ENCODE measurements at regions not wholly inside any gene's neighbourhood (a gene's known extent, or its start where the extent isn't known, plus 50 kb on each side); places are given as distances from the start of the nearest gene placed in this dataset.
"Not testable (repeated sequence)": the region's sequence is repeated elsewhere in the genome, so short reads cannot be mapped to it uniquely, and the experiment has no call there.

DNA sequence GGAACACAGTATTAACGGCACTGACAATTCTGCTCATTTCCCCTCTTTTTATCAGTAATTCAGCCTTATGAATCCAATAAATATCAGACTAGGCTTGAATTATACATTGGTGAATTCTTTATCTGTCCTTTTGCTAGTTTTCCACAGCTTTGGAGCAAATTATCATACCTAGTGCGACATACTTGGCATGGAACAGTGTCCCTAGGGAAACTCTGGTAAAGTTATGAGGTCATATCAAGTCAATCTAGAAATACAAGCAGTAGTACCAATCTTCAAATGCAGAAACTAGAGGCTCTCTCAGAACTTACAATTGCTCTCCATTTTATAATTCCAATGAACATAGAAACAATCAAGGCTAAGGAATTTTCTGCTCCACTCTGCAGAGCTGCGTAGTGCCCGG lies 449.3 kb upstream of the NPVF start:
- no peak overlapping the region for H3K27ac ChIP-seq (ENCODE audit: low read depth, low read length)
- no peaks in the 10 kb centered on the region for H3K27me3 ChIP-seq (ENCODE audit: control insufficient read depth in 1 of 2, insufficient read depth in 2 of 2, low read length in 2 of 2)
- H3K36me3 ChIP-seq (ENCODE audit: control insufficient read depth in 1 of 2, insufficient read depth in 2 of 2, low read length in 2 of 2) = no peaks in the 10 kb centered on the region
- no peak overlapping the region for H3K4me3 ChIP-seq (ENCODE audit: low read depth in 1 of 2, low read length in 2 of 2)
- H3K9me3 ChIP-seq (ENCODE audit: control insufficient read depth in 1 of 2, low read length in 2 of 2) = no peaks in the 10 kb centered on the region
- no peak overlapping the region for H3K9ac ChIP-seq (ENCODE audit: low read depth in 1 of 2, low read length in 2 of 2)
- H3K4me1 ChIP-seq (ENCODE audit: control insufficient read depth in 1 of 2, insufficient read depth in 2 of 2, low read length in 2 of 2) = no peaks in the 10 kb centered on the region

GRCh38 chr7:25678215-25678614 lies 449.9 kb upstream of the NPVF start:
- Histone ChIP-seq H3K4me1 (ENCODE audit: control insufficient read depth in 1 of 2, insufficient read depth in 2 of 2, low read length in 2 of 2) (no peaks in the 10 kb centered on the region), H3K9ac (ENCODE audit: low read depth in 1 of 2, low read length in 2 of 2) (no peak overlapping the region), H3K4me3 (ENCODE audit: low read depth in 1 of 2, low read length in 2 of 2) (no peak overlapping the region), H3K36me3 (ENCODE audit: control insufficient read depth in 1 of 2, insufficient read depth in 2 of 2, low read length in 2 of 2) (no peaks in the 10 kb centered on the region), H3K9me3 (ENCODE audit: control insufficient read depth in 1 of 2, low read length in 2 of 2) (no peaks in the 10 kb centered on the region), H3K27me3 (ENCODE audit: control insufficient read depth in 1 of 2, insufficient read depth in 2 of 2, low read length in 2 of 2) (no peaks in the 10 kb centered on the region), H3K27ac (ENCODE audit: low read depth, low read length) (no peak overlapping the region)

GRCh38 chr7:25680636-25681035 lies 452.4 kb upstream of the NPVF start:
- H3K4me1 ChIP-seq (ENCODE audit: control insufficient read depth in 1 of 2, insufficient read depth in 2 of 2, low read length in 2 of 2) = no peaks in the 10 kb centered on the region
- H3K4me3 ChIP-seq (ENCODE audit: low read depth in 1 of 2, low read length in 2 of 2) = no peak overlapping the region
- H3K36me3 ChIP-seq (ENCODE audit: control insufficient read depth in 1 of 2, insufficient read depth in 2 of 2, low read length in 2 of 2) = no peaks in the 10 kb centered on the region
- peaks cover 0 to 4% of the 10 kb centered on the region in 2 donors for H3K27me3 ChIP-seq (ENCODE audit: control insufficient read depth in 1 of 2, insufficient read depth in 2 of 2, low read length in 2 of 2)
- H3K27ac ChIP-seq (ENCODE audit: low read depth, low read length) = no peak overlapping the region
- H3K9me3 ChIP-seq (ENCODE audit: control insufficient read depth in 1 of 2, low read length in 2 of 2) = no peaks in the 10 kb centered on the region
- no peak overlapping the region for H3K9ac ChIP-seq (ENCODE audit: low read depth in 1 of 2, low read length in 2 of 2)

- H3K36me3 ChIP-seq (ENCODE audit: control insufficient read depth in 1 of 2, insufficient read depth in 2 of 2, low read length in 2 of 2) = no peaks in the 10 kb centered on the region
- H3K4me1 ChIP-seq (ENCODE audit: control insufficient read depth in 1 of 2, insufficient read depth in 2 of 2, low read length in 2 of 2) = no peaks in the 10 kb centered on the region
These were observed 456.1 kb upstream of the NPVF start for GRCh38 chr7:25684360-25684759.

DNA sequence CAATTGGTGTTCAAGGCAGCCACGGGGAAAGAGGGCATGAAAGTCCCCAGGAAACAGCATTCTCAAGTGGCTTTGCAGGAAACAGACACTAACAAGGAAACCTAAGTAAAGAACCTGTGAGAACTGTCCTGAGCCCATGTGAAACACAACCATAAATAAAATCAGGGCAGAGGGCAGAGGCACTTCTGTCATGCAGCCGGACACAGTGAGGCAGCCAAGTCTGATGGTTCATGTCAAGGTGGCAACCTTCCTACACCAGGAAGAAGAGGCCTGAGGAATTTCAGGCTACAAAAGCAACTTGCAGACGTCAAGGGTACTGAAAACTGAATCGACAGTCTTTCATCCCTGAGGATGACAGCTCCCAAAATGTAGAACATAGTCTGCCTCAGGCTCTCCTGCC lies 458.2 kb upstream of the NPVF start:
- no peak overlapping the region for H3K4me3 ChIP-seq (ENCODE audit: low read depth in 1 of 2, low read length in 2 of 2)
- H3K27ac ChIP-seq (ENCODE audit: low read depth, low read length) = no peak overlapping the region
- H3K9ac ChIP-seq (ENCODE audit: low read depth in 1 of 2, low read length in 2 of 2) = no peak overlapping the region
- H3K27me3 ChIP-seq (ENCODE audit: control insufficient read depth in 1 of 2, insufficient read depth in 2 of 2, low read length in 2 of 2) = peaks cover 0 to 4% of the 10 kb centered on the region in 2 donors
- H3K4me1 ChIP-seq (ENCODE audit: control insufficient read depth in 1 of 2, insufficient read depth in 2 of 2, low read length in 2 of 2) = no peaks in the 10 kb centered on the region
- H3K9me3 ChIP-seq (ENCODE audit: control insufficient read depth in 1 of 2, low read length in 2 of 2) = no peaks in the 10 kb centered on the region
- no peaks in the 10 kb centered on the region for H3K36me3 ChIP-seq (ENCODE audit: control insufficient read depth in 1 of 2, insufficient read depth in 2 of 2, low read length in 2 of 2)

More at GRCh38 chr7:25684360-25684759, 456.1 kb upstream of the NPVF start:
- Histone ChIP-seq H3K9ac (ENCODE audit: low read depth in 1 of 2, low read length in 2 of 2) (no peak overlapping the region), H3K4me3 (ENCODE audit: low read depth in 1 of 2, low read length in 2 of 2) (no peak overlapping the region), H3K9me3 (ENCODE audit: control insufficient read depth in 1 of 2, low read length in 2 of 2) (no peaks in the 10 kb centered on the region), H3K27ac (ENCODE audit: low read depth, low read length) (no peak overlapping the region), H3K27me3 (ENCODE audit: control insufficient read depth in 1 of 2, insufficient read depth in 2 of 2, low read length in 2 of 2) (peaks cover 0 to 4% of the 10 kb centered on the region in 2 donors)

GRCh38 chr7:25694211-25694610 lies 457.8 kb upstream of the NFE2L3 start:
- Histone ChIP-seq H3K4me1 (ENCODE audit: control insufficient read depth in 1 of 2, insufficient read depth in 2 of 2, low read length in 2 of 2) (no peaks in the 10 kb centered on the region), H3K9me3 (ENCODE audit: control insufficient read depth in 1 of 2, low read length in 2 of 2) (no peaks in the 10 kb centered on the region), H3K9ac (ENCODE audit: low read depth in 1 of 2, low read length in 2 of 2) (no peak overlapping the region), H3K27me3 (ENCODE audit: control insufficient read depth in 1 of 2, insufficient read depth in 2 of 2, low read length in 2 of 2) (no peaks in the 10 kb centered on the region), H3K36me3 (ENCODE audit: control insufficient read depth in 1 of 2, insufficient read depth in 2 of 2, low read length in 2 of 2) (no peaks in the 10 kb centered on the region), H3K4me3 (ENCODE audit: low read depth in 1 of 2, low read length in 2 of 2) (no peak overlapping the region), H3K27ac (ENCODE audit: low read depth, low read length) (no peak overlapping the region)

GRCh38 chr7:25694699-25695098 lies 457.3 kb upstream of the NFE2L3 start:
- Histone ChIP-seq H3K27ac (ENCODE audit: low read depth, low read length) (no peak overlapping the region), H3K9me3 (ENCODE audit: control insufficient read depth in 1 of 2, low read length in 2 of 2) (no peaks in the 10 kb centered on the region), H3K9ac (ENCODE audit: low read depth in 1 of 2, low read length in 2 of 2) (no peak overlapping the region)

GRCh38 chr7:25696571-25696970 lies 455.4 kb upstream of the NFE2L3 start:
- H3K9ac ChIP-seq (ENCODE audit: low read depth in 1 of 2, low read length in 2 of 2) = no peak overlapping the region
- no peak overlapping the region for H3K4me3 ChIP-seq (ENCODE audit: low read depth in 1 of 2, low read length in 2 of 2)
- H3K36me3 ChIP-seq (ENCODE audit: control insufficient read depth in 1 of 2, insufficient read depth in 2 of 2, low read length in 2 of 2) = no peaks in the 10 kb centered on the region
- no peak overlapping the region for H3K27ac ChIP-seq (ENCODE audit: low read depth, low read length)
- H3K27me3 ChIP-seq (ENCODE audit: control insufficient read depth in 1 of 2, insufficient read depth in 2 of 2, low read length in 2 of 2) = no peaks in the 10 kb centered on the region
- H3K4me1 ChIP-seq (ENCODE audit: control insufficient read depth in 1 of 2, insufficient read depth in 2 of 2, low read length in 2 of 2) = no peaks in the 10 kb centered on the region
- H3K9me3 ChIP-seq (ENCODE audit: control insufficient read depth in 1 of 2, low read length in 2 of 2) = no peaks in the 10 kb centered on the region

More at GRCh38 chr7:25694699-25695098, 457.3 kb upstream of the NFE2L3 start:
- Histone ChIP-seq H3K27me3 (ENCODE audit: control insufficient read depth in 1 of 2, insufficient read depth in 2 of 2, low read length in 2 of 2) (no peaks in the 10 kb centered on the region), H3K4me1 (ENCODE audit: control insufficient read depth in 1 of 2, insufficient read depth in 2 of 2, low read length in 2 of 2) (no peaks in the 10 kb centered on the region), H3K36me3 (ENCODE audit: control insufficient read depth in 1 of 2, insufficient read depth in 2 of 2, low read length in 2 of 2) (no peaks in the 10 kb centered on the region), H3K4me3 (ENCODE audit: low read depth in 1 of 2, low read length in 2 of 2) (no peak overlapping the region)

DNA sequence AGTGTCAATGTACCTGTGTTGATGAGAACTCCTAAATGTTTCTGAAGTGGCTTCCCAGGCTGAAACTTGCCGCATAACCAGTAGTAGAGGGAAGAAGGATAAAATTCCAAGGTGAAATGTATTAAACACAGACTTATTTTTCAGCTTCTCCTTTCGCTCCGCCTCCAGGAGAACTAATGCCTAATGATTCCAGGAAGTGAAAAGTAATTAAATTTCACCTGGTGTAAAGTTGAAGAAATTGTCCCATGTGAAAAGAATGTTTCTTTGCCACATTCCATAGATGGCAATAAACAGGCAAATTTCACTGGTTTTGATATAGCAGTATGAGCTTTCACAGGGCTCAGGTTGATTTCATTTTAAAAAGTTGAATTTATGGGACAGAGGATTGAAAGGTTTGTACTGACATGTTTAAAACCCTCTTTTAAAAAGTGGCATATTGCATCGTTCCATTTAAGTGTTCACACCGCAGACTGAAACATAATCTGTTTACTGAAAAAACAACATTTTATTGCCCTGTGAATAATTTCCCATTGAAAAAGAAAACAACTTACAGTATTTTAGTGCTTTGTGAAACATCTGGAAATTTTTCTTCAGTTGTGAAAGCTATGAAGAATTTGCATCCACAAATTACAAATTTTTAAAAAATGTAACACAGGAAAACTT lies 453.4 kb upstream of the NFE2L3 start:
- no peak overlapping the region for H3K27ac ChIP-seq (ENCODE audit: low read depth, low read length)

GRCh38 chr7:25700141-25700540 lies 451.9 kb upstream of the NFE2L3 start:
- not testable (repeated sequence) for H3K4me3 ChIP-seq (ENCODE audit: low read depth in 1 of 2, low read length in 2 of 2); H3K9ac ChIP-seq (ENCODE audit: low read depth in 1 of 2, low read length in 2 of 2); H3K27ac ChIP-seq (ENCODE audit: low read depth, low read length); H3K36me3 ChIP-seq (ENCODE audit: control insufficient read depth in 1 of 2, insufficient read depth in 2 of 2, low read length in 2 of 2); H3K27me3 ChIP-seq (ENCODE audit: control insufficient read depth in 1 of 2, insufficient read depth in 2 of 2, low read length in 2 of 2); H3K9me3 ChIP-seq (ENCODE audit: control insufficient read depth in 1 of 2, low read length in 2 of 2); H3K4me1 ChIP-seq (ENCODE audit: control insufficient read depth in 1 of 2, insufficient read depth in 2 of 2, low read length in 2 of 2)

More for the DNA sequence above, 453.4 kb upstream of the NFE2L3 start:
- H3K9me3 ChIP-seq (ENCODE audit: control insufficient read depth in 1 of 2, low read length in 2 of 2) = no peaks in the 10 kb centered on the region
- no peaks in the 10 kb centered on the region for H3K4me1 ChIP-seq (ENCODE audit: control insufficient read depth in 1 of 2, insufficient read depth in 2 of 2, low read length in 2 of 2)
- no peaks in the 10 kb centered on the region for H3K27me3 ChIP-seq (ENCODE audit: control insufficient read depth in 1 of 2, insufficient read depth in 2 of 2, low read length in 2 of 2)
- H3K9ac ChIP-seq (ENCODE audit: low read depth in 1 of 2, low read length in 2 of 2) = no peak overlapping the region
- no peak overlapping the region for H3K4me3 ChIP-seq (ENCODE audit: low read depth in 1 of 2, low read length in 2 of 2)
- no peaks in the 10 kb centered on the region for H3K36me3 ChIP-seq (ENCODE audit: control insufficient read depth in 1 of 2, insufficient read depth in 2 of 2, low read length in 2 of 2)

DNA sequence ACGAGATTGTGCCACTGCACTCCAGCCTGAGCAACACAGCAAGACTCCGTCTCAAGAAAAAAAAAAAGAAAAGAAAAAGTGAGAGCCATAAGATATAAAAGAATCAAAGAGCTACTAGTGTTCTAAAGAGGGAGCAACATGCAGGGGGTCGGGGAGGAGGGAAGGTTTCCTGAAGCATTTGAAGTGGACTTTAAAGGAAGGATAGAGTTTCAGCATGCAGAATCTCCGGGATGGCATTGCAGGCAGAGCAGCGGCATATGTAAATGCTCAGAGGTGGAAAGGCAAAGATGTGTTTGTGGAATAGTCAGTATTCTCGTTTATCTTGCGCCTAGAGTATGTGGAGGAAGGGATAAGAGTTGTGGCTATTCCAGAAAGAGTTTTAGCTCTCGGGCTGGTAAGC lies 447.6 kb upstream of the NFE2L3 start:
- Histone ChIP-seq H3K27ac (ENCODE audit: low read depth, low read length) (no peak overlapping the region), H3K4me3 (ENCODE audit: low read depth in 1 of 2, low read length in 2 of 2) (no peak overlapping the region)

More for the DNA sequence above, 447.6 kb upstream of the NFE2L3 start:
- Histone ChIP-seq H3K27me3 (ENCODE audit: control insufficient read depth in 1 of 2, insufficient read depth in 2 of 2, low read length in 2 of 2) (no peaks in the 10 kb centered on the region), H3K9ac (ENCODE audit: low read depth in 1 of 2, low read length in 2 of 2) (no peak overlapping the region), H3K9me3 (ENCODE audit: control insufficient read depth in 1 of 2, low read length in 2 of 2) (no peaks in the 10 kb centered on the region), H3K4me1 (ENCODE audit: control insufficient read depth in 1 of 2, insufficient read depth in 2 of 2, low read length in 2 of 2) (no peaks in the 10 kb centered on the region), H3K36me3 (ENCODE audit: control insufficient read depth in 1 of 2, insufficient read depth in 2 of 2, low read length in 2 of 2) (no peaks in the 10 kb centered on the region)
